ENCODE measurements at regions not wholly inside any gene's neighbourhood (a gene's known extent, or its start where the extent isn't known, plus 50 kb on each side); places are given as distances from the start of the nearest gene placed in this dataset.

GRCh38 chr10:25084447-25084846 is 68.0 kb downstream of the THNSL1 start:
- H3K9me3 ChIP-seq = no peaks in the 10 kb centered on the region
- DNase-seq = no peak
- H3K4me1 ChIP-seq = peaks cover 6% of the 10 kb centered on the region
- no peak overlapping the region for H3K4me3 ChIP-seq
- no peaks in the 10 kb centered on the region for H3K36me3 ChIP-seq
- TF ChIP-seq CTCF (IDR thresholded peaks at IDR 0.05) = no peak
- no peaks in the 10 kb centered on the region for H3K27me3 ChIP-seq
- ATAC-seq = no peak
- H3K27ac ChIP-seq = no peak overlapping the region
- intact Hi-C loops (cut with DNase I) = no loop called here

- no peak overlapping the region for H3K4me3 ChIP-seq
Measured at GRCh38 chr10:25094590-25094989, 78.2 kb downstream of the THNSL1 start.

GRCh38 chr10:25097669-25098411 is 77.0 kb upstream of the GPR158 start:
- intact Hi-C loops (cut with DNase I) = no loop called here
- no peaks in the 10 kb centered on the region for H3K9me3 ChIP-seq
- no peak for DNase-seq
- no peaks in the 10 kb centered on the region for H3K27me3 ChIP-seq
- H3K4me1 ChIP-seq = no peaks in the 10 kb centered on the region
- TF ChIP-seq CTCF (IDR thresholded peaks at IDR 0.05) = no peak
- H3K27ac ChIP-seq = no peak overlapping the region
- no peak for ATAC-seq
- H3K36me3 ChIP-seq = no peaks in the 10 kb centered on the region
- H3K4me3 ChIP-seq = no peak overlapping the region

More at GRCh38 chr10:25094590-25094989, 78.2 kb downstream of the THNSL1 start:
- TF ChIP-seq CTCF (IDR thresholded peaks at IDR 0.05) = no peak
- Histone ChIP-seq H3K27me3 (no peaks in the 10 kb centered on the region), H3K9me3 (no peaks in the 10 kb centered on the region), H3K36me3 (no peaks in the 10 kb centered on the region), H3K27ac (no peak overlapping the region), H3K4me1 (no peaks in the 10 kb centered on the region)
- ATAC-seq = no peak
- no peak for DNase-seq
- intact Hi-C loops (cut with DNase I) = no loop called here

GRCh38 chr10:25100141-25100540 is 74.7 kb upstream of the GPR158 start:
- Histone ChIP-seq H3K4me1 (no peaks in the 10 kb centered on the region), H3K9me3 (no peaks in the 10 kb centered on the region), H3K27me3 (no peaks in the 10 kb centered on the region), H3K4me3 (no peak overlapping the region), H3K36me3 (no peaks in the 10 kb centered on the region), H3K27ac (no peak overlapping the region)
- no peak for TF ChIP-seq CTCF (IDR thresholded peaks at IDR 0.05)
- intact Hi-C loops (cut with DNase I) = no loop called here
- no peak for DNase-seq
- ATAC-seq = no peak

GRCh38 chr10:25101461-25102146 is 73.2 kb upstream of the GPR158 start:
- intact Hi-C loops (cut with DNase I) = no loop called here
- Histone ChIP-seq H3K4me1 (no peaks in the 10 kb centered on the region), H3K27me3 (no peaks in the 10 kb centered on the region), H3K27ac (no peak overlapping the region), H3K36me3 (no peaks in the 10 kb centered on the region), H3K4me3 (no peak overlapping the region), H3K9me3 (no peaks in the 10 kb centered on the region)
- ATAC-seq = no peak
- no peak for DNase-seq
- no peak for TF ChIP-seq CTCF (IDR thresholded peaks at IDR 0.05)
